NT2/D1 (cell line): ENCODE measurements at regions not wholly inside any gene's neighbourhood (a gene's known extent, or its start where the extent isn't known, plus 50 kb on each side); places are given as distances from the start of the nearest gene placed in this dataset.

Source experiments
- DNase-seq: peaks from one replicate; pipeline ENCODE4 v3.0.0-alpha.2; 2011; ENCODE audit warnings: low read depth, low spot score
- H3K27me3 ChIP-seq: 2 replicates; pipeline ENCODE4 v1.6.0; 2011; ENCODE audit warnings: mild to moderate bottlenecking; ENCODE audit not compliant: insufficient read length, insufficient read depth
- H3K36me3 ChIP-seq: 2 replicates; pipeline ENCODE4 v1.6.1; 2011; ENCODE audit warnings: mild to moderate bottlenecking, low read length, mixed read lengths; ENCODE audit not compliant: insufficient read depth, insufficient read length
- H3K4me1 ChIP-seq: 2 replicates; pipeline ENCODE4 v1.5.1; 2011; ENCODE audit not compliant: insufficient read depth, insufficient read length
- H3K4me3 ChIP-seq: 2 replicates; pipeline ENCODE4 v1.5.1; 2011; ENCODE audit warnings: low read depth; ENCODE audit not compliant: insufficient read length
- H3K9ac ChIP-seq: 2 replicates; pipeline ENCODE4 v1.6.0; 2011; ENCODE audit warnings: low read depth; ENCODE audit not compliant: insufficient read length
- H3K9me3 ChIP-seq: 2 replicates; pipeline ENCODE4 v1.5.1; 2011; ENCODE audit warnings: mild to moderate bottlenecking, low read length; ENCODE audit not compliant: insufficient read depth
- SUZ12 ChIP-seq: IDR thresholded peaks from 2 replicates; pipeline ENCODE4 v1.6.1; 2011; ENCODE audit not compliant: insufficient read length, insufficient read depth; ENCODE audit errors: extremely low read depth
- YY1 ChIP-seq: IDR thresholded peaks from 2 replicates; pipeline ENCODE4 v1.6.1; 2011; ENCODE audit not compliant: insufficient read length, insufficient read depth
- ZNF274 ChIP-seq: IDR thresholded peaks from 2 replicates; pipeline ENCODE4 v1.6.1; 2011; ENCODE audit warnings: mild to moderate bottlenecking, low read depth, low read length

- TF ChIP-seq YY1 (no peak), SUZ12 (no peak), ZNF274 (no peak)
- Histone ChIP-seq H3K9me3 (no peaks in the 10 kb centered on the region), H3K9ac (no peak overlapping the region), H3K36me3 (no peaks in the 10 kb centered on the region), H3K4me1 (no peaks in the 10 kb centered on the region), H3K4me3 (no peak overlapping the region), H3K27me3 (no peaks in the 10 kb centered on the region)
- no peak for DNase-seq
Observed at GRCh38 chr5:135179308-135179980, 145.4 kb upstream of the PITX1 start.

- TF ChIP-seq ZNF274 (no peak), SUZ12 (no peak), YY1 (no peak)
- H3K9me3 ChIP-seq: no peaks in the 10 kb centered on the region
- no peak overlapping the region for H3K4me3 ChIP-seq
- DNase-seq: no peak
- no peaks in the 10 kb centered on the region for H3K27me3 ChIP-seq
- H3K4me1 ChIP-seq: no peaks in the 10 kb centered on the region
- H3K36me3 ChIP-seq: no peaks in the 10 kb centered on the region
- H3K9ac ChIP-seq: no peak overlapping the region
Observed at GRCh38 chr5:135178476-135179155, 144.6 kb upstream of the PITX1 start.

DNA sequence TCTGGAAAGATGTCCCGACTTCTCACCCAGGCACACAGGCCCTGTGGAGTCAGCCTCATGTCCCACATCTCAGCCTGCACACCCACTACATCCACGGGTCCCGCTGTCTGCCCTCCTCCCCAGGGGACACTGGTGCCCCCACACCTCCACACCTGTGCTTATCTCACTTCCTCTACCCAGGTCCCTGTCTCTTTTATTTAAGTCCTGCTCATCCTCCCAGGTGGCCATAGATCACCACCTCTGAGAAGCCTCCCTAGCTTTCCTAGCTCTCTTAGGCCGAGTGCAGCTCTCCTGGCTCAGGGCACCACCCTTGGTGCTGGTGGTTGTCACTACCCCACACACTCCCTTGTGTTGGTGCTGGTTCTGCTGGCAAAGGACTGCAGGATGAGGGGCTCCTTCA lies 143.6 kb upstream of the PITX1 start:
- no peak for DNase-seq

DNA sequence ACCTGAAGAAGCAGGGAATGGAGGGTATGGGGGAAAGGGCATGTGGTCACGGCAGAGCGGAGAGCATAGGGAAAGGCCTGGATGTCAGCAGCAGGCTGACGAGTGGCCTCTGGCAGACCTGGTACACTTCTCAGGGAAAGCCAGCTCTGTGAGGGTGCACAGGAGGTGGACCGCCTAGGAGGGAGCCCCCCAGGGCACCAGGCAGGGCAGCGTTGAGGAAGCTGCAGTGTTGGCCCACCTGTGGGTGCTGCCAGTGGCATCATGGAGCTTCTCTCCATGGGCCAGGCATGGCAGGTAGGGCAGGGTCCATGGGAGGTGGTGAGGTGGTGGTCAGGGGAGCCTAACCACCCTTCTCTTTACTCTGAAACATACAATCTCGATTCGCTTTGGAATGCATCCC lies 143.0 kb upstream of the PITX1 start:
- Histone ChIP-seq H3K36me3 (no peaks in the 10 kb centered on the region), H3K9me3 (no peaks in the 10 kb centered on the region), H3K4me3 (no peak overlapping the region), H3K9ac (no peak overlapping the region), H3K4me1 (no peaks in the 10 kb centered on the region), H3K27me3 (no peaks in the 10 kb centered on the region)
- no peak for TF ChIP-seq ZNF274
- TF ChIP-seq SUZ12: no peak
- TF ChIP-seq YY1: no peak
- no peak for DNase-seq

More for the DNA sequence above, 143.6 kb upstream of the PITX1 start:
- H3K9ac ChIP-seq: no peak overlapping the region
- H3K4me1 ChIP-seq: no peaks in the 10 kb centered on the region
- H3K36me3 ChIP-seq: no peaks in the 10 kb centered on the region
- no peaks in the 10 kb centered on the region for H3K9me3 ChIP-seq
- H3K4me3 ChIP-seq: no peak overlapping the region
- no peak for TF ChIP-seq YY1
- no peak for TF ChIP-seq SUZ12
- no peak for TF ChIP-seq ZNF274
- no peaks in the 10 kb centered on the region for H3K27me3 ChIP-seq

GRCh38 chr5:135174315-135175096 lies 140.5 kb upstream of the PITX1 start:
- DNase-seq: no peak
- no peak overlapping the region for H3K4me3 ChIP-seq
- no peak overlapping the region for H3K9ac ChIP-seq
- no peaks in the 10 kb centered on the region for H3K4me1 ChIP-seq
- no peaks in the 10 kb centered on the region for H3K27me3 ChIP-seq
- H3K36me3 ChIP-seq: no peaks in the 10 kb centered on the region
- no peaks in the 10 kb centered on the region for H3K9me3 ChIP-seq
- TF ChIP-seq SUZ12: no peak
- no peak for TF ChIP-seq YY1
- no peak for TF ChIP-seq ZNF274

- H3K4me3 ChIP-seq: no peak overlapping the region
Observed at GRCh38 chr5:135173662-135174290, 139.7 kb upstream of the PITX1 start.

More at GRCh38 chr5:135173662-135174290, 139.7 kb upstream of the PITX1 start:
- no peak for DNase-seq
- TF ChIP-seq YY1 (no peak), ZNF274 (no peak), SUZ12 (no peak)
- Histone ChIP-seq H3K27me3 (no peaks in the 10 kb centered on the region), H3K4me1 (no peaks in the 10 kb centered on the region), H3K9ac (no peak overlapping the region), H3K36me3 (no peaks in the 10 kb centered on the region), H3K9me3 (no peaks in the 10 kb centered on the region)
